ENCODE measurements at regions not wholly inside any gene's neighbourhood (a gene's known extent, or its start where the extent isn't known, plus 50 kb on each side); places are given as distances from the start of the nearest gene placed in this dataset.

DNA sequence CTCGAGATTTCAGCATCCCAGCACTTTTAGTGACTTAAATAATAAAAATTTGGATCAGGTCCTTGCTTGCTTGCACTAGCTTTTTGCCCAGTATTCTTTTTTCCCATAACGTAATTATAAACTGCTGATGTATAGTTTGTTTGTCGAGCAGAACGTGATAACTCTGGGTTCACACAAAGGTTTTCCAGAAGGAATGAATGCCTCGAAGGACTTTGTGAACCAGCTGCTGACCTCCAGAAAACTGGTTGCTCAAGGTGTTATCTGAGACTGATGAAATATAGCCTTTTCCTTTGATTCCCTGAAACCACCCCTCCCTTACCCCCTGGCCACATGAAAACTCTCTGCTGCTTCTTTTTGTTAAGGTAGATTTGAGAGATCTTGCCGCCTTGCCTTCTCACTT is 229.1 kb upstream of the CARD18 start (continued):
- TF ChIP-seq, protein P1, sequence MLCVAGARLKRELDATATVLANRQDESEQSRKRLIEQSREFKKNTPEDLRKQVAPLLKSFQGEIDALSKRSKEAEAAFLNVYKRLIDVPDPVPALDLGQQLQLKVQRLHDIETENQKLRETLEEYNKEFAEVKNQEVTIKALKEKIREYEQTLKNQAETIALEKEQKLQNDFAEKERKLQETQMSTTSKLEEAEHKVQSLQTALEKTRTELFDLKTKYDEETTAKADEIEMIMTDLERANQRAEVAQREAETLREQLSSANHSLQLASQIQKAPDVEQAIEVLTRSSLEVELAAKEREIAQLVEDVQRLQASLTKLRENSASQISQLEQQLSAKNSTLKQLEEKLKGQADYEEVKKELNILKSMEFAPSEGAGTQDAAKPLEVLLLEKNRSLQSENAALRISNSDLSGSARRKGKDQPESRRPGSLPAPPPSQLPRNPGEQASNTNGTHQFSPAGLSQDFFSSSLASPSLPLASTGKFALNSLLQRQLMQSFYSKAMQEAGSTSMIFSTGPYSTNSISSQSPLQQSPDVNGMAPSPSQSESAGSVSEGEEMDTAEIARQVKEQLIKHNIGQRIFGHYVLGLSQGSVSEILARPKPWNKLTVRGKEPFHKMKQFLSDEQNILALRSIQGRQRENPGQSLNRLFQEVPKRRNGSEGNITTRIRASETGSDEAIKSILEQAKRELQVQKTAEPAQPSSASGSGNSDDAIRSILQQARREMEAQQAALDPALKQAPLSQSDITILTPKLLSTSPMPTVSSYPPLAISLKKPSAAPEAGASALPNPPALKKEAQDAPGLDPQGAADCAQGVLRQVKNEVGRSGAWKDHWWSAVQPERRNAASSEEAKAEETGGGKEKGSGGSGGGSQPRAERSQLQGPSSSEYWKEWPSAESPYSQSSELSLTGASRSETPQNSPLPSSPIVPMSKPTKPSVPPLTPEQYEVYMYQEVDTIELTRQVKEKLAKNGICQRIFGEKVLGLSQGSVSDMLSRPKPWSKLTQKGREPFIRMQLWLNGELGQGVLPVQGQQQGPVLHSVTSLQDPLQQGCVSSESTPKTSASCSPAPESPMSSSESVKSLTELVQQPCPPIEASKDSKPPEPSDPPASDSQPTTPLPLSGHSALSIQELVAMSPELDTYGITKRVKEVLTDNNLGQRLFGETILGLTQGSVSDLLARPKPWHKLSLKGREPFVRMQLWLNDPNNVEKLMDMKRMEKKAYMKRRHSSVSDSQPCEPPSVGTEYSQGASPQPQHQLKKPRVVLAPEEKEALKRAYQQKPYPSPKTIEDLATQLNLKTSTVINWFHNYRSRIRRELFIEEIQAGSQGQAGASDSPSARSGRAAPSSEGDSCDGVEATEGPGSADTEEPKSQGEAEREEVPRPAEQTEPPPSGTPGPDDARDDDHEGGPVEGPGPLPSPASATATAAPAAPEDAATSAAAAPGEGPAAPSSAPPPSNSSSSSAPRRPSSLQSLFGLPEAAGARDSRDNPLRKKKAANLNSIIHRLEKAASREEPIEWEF (IDR thresholded peaks at IDR 0.05; ENCODE audit: insufficient replicate concordance, low read depth, low read length), result no peak
- TF ChIP-seq SIX5 (IDR thresholded peaks at IDR 0.05; ENCODE audit: low read depth, low read length, severe bottlenecking), result no peak
- TF ChIP-seq GABPA (IDR thresholded peaks at IDR 0.05; ENCODE audit: low read depth), result no peak
- no peak for TF ChIP-seq MTA3 (IDR thresholded peaks at IDR 0.05; ENCODE audit: borderline replicate concordance, low read length)
- no peak for TF ChIP-seq ASH2L (IDR thresholded peaks at IDR 0.05; ENCODE audit: borderline replicate concordance, low read depth)
- no peak for TF ChIP-seq NFYA (IDR thresholded peaks at IDR 0.05; ENCODE audit: borderline replicate concordance, low read depth, low read length)
- TF ChIP-seq MEF2B (IDR thresholded peaks at IDR 0.05; ENCODE audit: partially characterized antibody, poor library complexity, severe bottlenecking), result no peak

DNA sequence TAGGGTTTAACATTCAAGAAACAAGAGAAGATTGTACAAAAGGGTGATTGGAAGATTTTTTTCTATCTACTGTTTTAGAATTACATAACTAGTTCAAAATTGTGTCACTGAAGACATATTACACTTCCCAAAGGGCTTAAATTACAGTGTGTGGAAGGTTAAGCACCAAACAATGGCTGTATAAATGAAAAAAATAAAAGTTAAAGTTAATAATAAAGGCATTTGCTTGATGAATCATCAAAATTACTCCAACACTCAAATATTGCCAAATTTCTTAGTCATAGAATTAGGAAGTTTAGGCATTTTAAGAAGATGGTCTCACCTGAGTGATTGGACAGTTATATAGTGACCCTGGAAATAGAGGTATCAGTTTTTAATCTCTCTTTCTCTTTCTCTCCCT is 227.6 kb upstream of the CARD18 start:
- Histone ChIP-seq H3K27ac (ENCODE audit: control insufficient read depth, insufficient read depth) (no peak overlapping the region), H3K27me3 (replicated peaks in 1 of 2; ENCODE audit: control insufficient read depth in 2 of 2, insufficient read depth in 2 of 2, low read length in 1 of 2) (no peaks in the 10 kb centered on the region), H2AFZ (ENCODE audit: control insufficient read depth, low read depth, low read length) (no peak overlapping the region), H3K4me1 (ENCODE audit: control insufficient read depth, insufficient read depth, low read length) (no peaks in the 10 kb centered on the region), H3K9ac (ENCODE audit: control insufficient read depth, insufficient read depth, low read length) (no peak overlapping the region), H3K36me3 (ENCODE audit: control insufficient read depth in 2 of 2, insufficient read depth in 2 of 2, low read length in 1 of 2) (no peaks in the 10 kb centered on the region), H3K4me2 (ENCODE audit: control insufficient read depth, insufficient read depth) (no peak overlapping the region), H3K9me3 (replicated peaks; ENCODE audit: control insufficient read depth, insufficient read depth, low read length) (no peaks in the 10 kb centered on the region), H3K79me2 (ENCODE audit: control insufficient read depth, insufficient read depth, low read length) (no peaks in the 10 kb centered on the region), H3K4me3 (no peak overlapping the region), H4K20me1 (ENCODE audit: control insufficient read depth, insufficient read depth) (no peaks in the 10 kb centered on the region)
- ChIA-PET RAD21 (ENCODE audit: unreplicated experiment) (no interaction called here), CTCF (no interaction called here), POLR2A (no interaction called here), SMC1A (ENCODE audit: uncharacterized antibody, unreplicated experiment) (no interaction called here)
- FAIRE-seq (no peak), ATAC-seq (no peak), DNase-seq (ENCODE audit: low read depth, low spot score) (no peak)
- no TSS peak for BruUV-seq (replicated peaks)
- in situ Hi-C loops (cut with MboI), result no loop called here
- TF ChIP-seq PML (IDR thresholded peaks at IDR 0.05; ENCODE audit: low read length), result no peak
- TF ChIP-seq, protein P1 (IDR thresholded peaks at IDR 0.05; ENCODE audit: insufficient replicate concordance, low read depth, low read length), result no peak
- intact Hi-C loops (cut with micrococcal nuclease; ENCODE audit: unreplicated experiment), result no loop called here

All from GM12878 (cell line).